Natural killer cell (primary cell): ENCODE measurements at regions not wholly inside any gene's neighbourhood (a gene's known extent, or its start where the extent isn't known, plus 50 kb on each side); places are given as distances from the start of the nearest gene placed in this dataset.

Experiments
- ATAC-seq, 3 donors: fragments of 150-1000 bp in 2 of 3; fragments of 200-7000 bp in 1 of 3; cut with Tn5 transposase; 1 replicate in 1 of 3; 2 replicates in 2 of 3; pipeline ENCODE4 v1.10.0; 2021; ENCODE audit warnings: mild to moderate bottlenecking in 2 of 3, moderate library complexity in 2 of 3
- DNase-seq, 2 donors: peaks; one replicate each; pipeline versions ENCODE4 v3.0.0 to v3.0.0-alpha.2; 2013 to 2021; ENCODE audit warnings: mixed read lengths in 1 of 2
- H3K27ac ChIP-seq: one replicate; pipeline ENCODE4 v1.5.1; 2013; ENCODE audit warnings: mild to moderate bottlenecking, low read length
- H3K27me3 ChIP-seq: one replicate; pipeline ENCODE4 v1.6.1; 2013; ENCODE audit warnings: low read length; ENCODE audit not compliant: control insufficient read depth, insufficient read depth
- H3K36me3 ChIP-seq: one replicate; pipeline ENCODE4 v1.6.1; 2013; ENCODE audit warnings: low read length; ENCODE audit not compliant: control insufficient read depth, insufficient read depth
- H3K4me1 ChIP-seq: one replicate; pipeline ENCODE4 v1.6.1; 2013; ENCODE audit warnings: low read length; ENCODE audit not compliant: control insufficient read depth, insufficient read depth
- H3K4me3 ChIP-seq: one replicate; pipeline ENCODE4 v1.5.1; 2013; ENCODE audit warnings: low read length
- H3K9me3 ChIP-seq: one replicate; pipeline ENCODE4 v1.6.1; 2013; ENCODE audit warnings: low read length; ENCODE audit not compliant: control insufficient read depth, insufficient read depth
- H3K27ac Mint-ChIP-seq, 2 donors: one replicate each; pipeline ENCODE4 v1.8.0; 2022; ENCODE audit warnings: mild to moderate bottlenecking in 2 of 2, mixed read lengths in 2 of 2, moderate library complexity in 1 of 2
- H3K27me3 Mint-ChIP-seq, 2 donors: one replicate each; pipeline ENCODE4 v1.8.0; 2022; ENCODE audit warnings: low read depth in 2 of 2, mixed read lengths in 2 of 2
- H3K36me3 Mint-ChIP-seq: one replicate; pipeline ENCODE4 v1.8.0; 2022; ENCODE audit warnings: mixed read lengths
- H3K4me1 Mint-ChIP-seq, 2 donors: one replicate each; pipeline ENCODE4 v1.8.0; 2022; ENCODE audit warnings: mixed read lengths in 2 of 2
- H3K4me3 Mint-ChIP-seq: one replicate; pipeline ENCODE4 v1.8.0; 2022; ENCODE audit warnings: mild to moderate bottlenecking, moderate library complexity, mixed read lengths
- H3K9me3 Mint-ChIP-seq, 2 donors: one replicate each; pipeline ENCODE4 v1.8.0; 2022; ENCODE audit warnings: mixed read lengths in 2 of 2
- CTCF ChIP-seq: fragments of 200-600 bp; IDR thresholded peaks from one replicate; pipeline ENCODE4 v1.8.0; 2022; ENCODE audit warnings: antibody characterized with exemption
- WGBS: methylation state at CpG from one replicate; pipeline ENCODE4 v1.1.7; 2013; ENCODE audit warnings: missing lambda C conversion rate; ENCODE audit not compliant: insufficient coverage; 5-methylcytosine and 5-hydroxymethylcytosine counted together
- intact Hi-C: fragments of 100-400 bp; cut with micrococcal nuclease; formaldehyde crosslinking; loops from one replicate; pipeline ENCODE4 v1.14.2; 2022

GRCh38 chr10:37667736-37668135 lies 189.7 kb downstream of the ZNF248 start:
- peaks cover 8% of the 10 kb centered on the region for H3K36me3 Mint-ChIP-seq
- Histone ChIP-seq H3K27ac (no peak overlapping the region), H3K9me3 (peaks cover 15% of the 10 kb centered on the region), H3K4me3 (no peak overlapping the region), H3K36me3 (no peaks in the 10 kb centered on the region), H3K27me3 (no peaks in the 10 kb centered on the region), H3K4me1 (no peaks in the 10 kb centered on the region)
- H3K4me1 Mint-ChIP-seq, result no peaks in the 10 kb centered on the region
- H3K4me3 Mint-ChIP-seq, result no peak overlapping the region
- H3K27ac Mint-ChIP-seq, result no peak overlapping the region
- intact Hi-C loops, result no loop called here
- DNase-seq, result no peak
- ATAC-seq, result no peak
- H3K27me3 Mint-ChIP-seq, result no peaks in the 10 kb centered on the region
- peaks cover 19 to 23% of the 10 kb centered on the region in 2 donors for H3K9me3 Mint-ChIP-seq
- no peak for TF ChIP-seq CTCF

GRCh38 chr10:37654466-37654865 lies 202.9 kb downstream of the ZNF248 start:
- Histone ChIP-seq H3K36me3 (no peaks in the 10 kb centered on the region), H3K9me3 (peaks cover 21% of the 10 kb centered on the region), H3K4me3 (no peak overlapping the region), H3K4me1 (no peaks in the 10 kb centered on the region), H3K27me3 (no peaks in the 10 kb centered on the region), H3K27ac (no peak overlapping the region)
- WGBS, result 74% methylated on average over 2 of the region's 2 CpGs
- H3K9me3 Mint-ChIP-seq, result peaks cover 12 to 22% of the 10 kb centered on the region in 2 donors
- H3K4me1 Mint-ChIP-seq, result no peaks in the 10 kb centered on the region
- H3K27me3 Mint-ChIP-seq, result no peaks in the 10 kb centered on the region
- DNase-seq, result no peak
- no peak for ATAC-seq
- H3K27ac Mint-ChIP-seq, result no peak overlapping the region
- H3K36me3 Mint-ChIP-seq, result peaks cover 20% of the 10 kb centered on the region
- TF ChIP-seq CTCF, result no peak
- no peak overlapping the region for H3K4me3 Mint-ChIP-seq
- intact Hi-C loops, result no loop called here

- peaks cover 6% of the 10 kb centered on the region for H3K36me3 Mint-ChIP-seq
- H3K9me3 ChIP-seq, result no peaks in the 10 kb centered on the region
- H3K4me3 ChIP-seq, result no peak overlapping the region
- 92% methylated on average over 1 of the region's 1 CpG for WGBS
- H3K27ac ChIP-seq, result no peak overlapping the region
- H3K27me3 ChIP-seq, result no peaks in the 10 kb centered on the region
- ATAC-seq (no peak), DNase-seq (no peak)
- intact Hi-C loops, result no loop called here
- peaks cover 6 to 26% of the 10 kb centered on the region in 2 donors for H3K9me3 Mint-ChIP-seq
- no peak overlapping the region for H3K27ac Mint-ChIP-seq
- no peaks in the 10 kb centered on the region for H3K27me3 Mint-ChIP-seq
- no peaks in the 10 kb centered on the region for H3K4me1 ChIP-seq
- TF ChIP-seq CTCF, result no peak
- H3K36me3 ChIP-seq, result no peaks in the 10 kb centered on the region
- no peak overlapping the region for H3K4me3 Mint-ChIP-seq
- H3K4me1 Mint-ChIP-seq, result no peaks in the 10 kb centered on the region
Observed at GRCh38 chr10:37643187-37643586, 214.2 kb downstream of the ZNF248 start.

- no peak for DNase-seq
- peaks cover 16 to 27% of the 10 kb centered on the region in 2 donors for H3K9me3 Mint-ChIP-seq
- no peaks in the 10 kb centered on the region for H3K36me3 ChIP-seq
- no peak for TF ChIP-seq CTCF
- intact Hi-C loops, result no loop called here
- no peaks in the 10 kb centered on the region for H3K4me1 Mint-ChIP-seq
- H3K4me3 ChIP-seq, result no peak overlapping the region
- no peak overlapping the region for H3K27ac Mint-ChIP-seq
- H3K4me1 ChIP-seq, result no peaks in the 10 kb centered on the region
- no peaks in the 10 kb centered on the region for H3K27me3 ChIP-seq
- H3K36me3 Mint-ChIP-seq, result peaks cover 7% of the 10 kb centered on the region
- no peak overlapping the region for H3K27ac ChIP-seq
- no peak overlapping the region for H3K4me3 Mint-ChIP-seq
- peaks cover 7% of the 10 kb centered on the region for H3K9me3 ChIP-seq
- no peaks in the 10 kb centered on the region for H3K27me3 Mint-ChIP-seq
- 78% methylated on average over 4 of the region's 8 CpGs for WGBS
- no peak for ATAC-seq
Observed at GRCh38 chr10:37640301-37640700, 217.1 kb downstream of the ZNF248 start.
